ENCODE measurements at regions not wholly inside any gene's neighbourhood (a gene's known extent, or its start where the extent isn't known, plus 50 kb on each side); places are given as distances from the start of the nearest gene placed in this dataset.

GRCh38 chr15:26191193-26191592, 328.1 kb upstream of the ATP10A start:
- TF ChIP-seq CTCF (IDR thresholded peaks at IDR 0.05) (no peak), EZH2 (IDR thresholded peaks at IDR 0.05; ENCODE audit: borderline replicate concordance, insufficient read depth, low read depth, low read length, poor library complexity, severe bottlenecking) (no peak)
